Ovary (tissue), 7 donors: ENCODE measurements at regions not wholly inside any gene's neighbourhood (a gene's known extent, or its start where the extent isn't known, plus 50 kb on each side); places are given as distances from the start of the nearest gene placed in this dataset.

ENCODE experiments used
- DNase-seq, 5 donors: peaks; one replicate each; pipeline ENCODE4 v3.0.0-alpha.2; 2019 to 2020
- H3K27ac ChIP-seq, 2 donors: fragments of 200-600 bp; one replicate each; pipeline versions ENCODE4 v1.5.1 to v1.8.0; 2019 to 2022
- H3K27me3 ChIP-seq: fragments of 200-600 bp; one replicate; pipeline ENCODE4 v1.8.0; 2022
- H3K36me3 ChIP-seq: fragments of 200-600 bp; sonication (generic); one replicate; pipeline ENCODE4 v1.5.1; 2019
- H3K4me1 ChIP-seq: one replicate; pipeline ENCODE4 v1.8.1; 2013; ENCODE audit warnings: mild to moderate bottlenecking, moderate library complexity; ENCODE audit not compliant: insufficient read depth
- H3K4me3 ChIP-seq: fragments of 200-600 bp; sonication (generic); one replicate; pipeline ENCODE4 v1.5.1; 2017
- H3K9me3 ChIP-seq, 2 donors: fragments of 200-600 bp in 1 of 2; sonication (generic) in 1 of 2; one replicate each; pipeline versions ENCODE4 v1.5.1 to v1.8.1; 2013 to 2019; ENCODE audit warnings: mild to moderate bottlenecking in 1 of 2, moderate library complexity in 1 of 2
- EP300 ChIP-seq: sonication (generic); formaldehyde crosslinking; IDR thresholded peaks from one replicate; pipeline ENCODE4 v1.6.1; 2017; ENCODE audit warnings: antibody characterized with exemption
- POLR2A ChIP-seq: fragments of 450-650 bp; IDR thresholded peaks from one replicate; pipeline ENCODE4 v1.6.1; 2017; ENCODE audit warnings: antibody characterized with exemption, mild to moderate bottlenecking, moderate library complexity
- WGBS, 3 donors: extraction: QIAGEN DNeasy Blood & Tissue Kit in 1 of 3; methylation state at CpG; one replicate each; pipeline versions ENCODE4 v1.1.5 to v1.1.7; 2013 to 2017; 5-methylcytosine and 5-hydroxymethylcytosine counted together
- intact Hi-C, 4 donors: fragments of 100-400 bp; cut with DNase I; formaldehyde crosslinking; loops; one replicate each; pipeline versions ENCODE4 v1.11.0 to v1.15.1; 2022 to 2023
- TF ChIP-seq, protein P1 (sequence below), 3 donors: fragments of 450-650 bp in 2 of 3; fragments of 200-600 bp in 1 of 3; IDR thresholded peaks; one replicate each; pipeline versions ENCODE4 v1.5.1 to v1.8.0; 2016 to 2022; ENCODE audit warnings: antibody characterized with exemption in 3 of 3, mild to moderate bottlenecking in 1 of 3
- donor health status: DM: no; HTN: no; CAD: no; lungs with moderate emphysema.
- donor health status: DM: no; HTN: no; CAD: no.
- donor health status: Bipolar disorder and iron deficiency.
- donor health status: DM: no; HTN: no; CAD: no.
- donor health status: DM: yes; HTN: yes; CAD: no.

- H3K4me1 ChIP-seq = no peaks in the 10 kb centered on the region
Observed at GRCh38 chr5:17947029-17947428, 312.8 kb downstream of the TAF11L14 start.

GRCh38 chr5:17951392-17952169 is 317.3 kb downstream of the TAF11L14 start:
- WGBS, 3 donors = 72 to 82% (median 72%) methylated on average over 9 of the region's 9 CpGs
- Histone ChIP-seq H3K4me3 (no peak overlapping the region), H3K27ac (no peak overlapping the region), H3K4me1 (no peaks in the 10 kb centered on the region), H3K36me3 (no peaks in the 10 kb centered on the region), H3K9me3 (no peaks in the 10 kb centered on the region), H3K27me3 (no peaks in the 10 kb centered on the region)
- intact Hi-C loops = no loop called here
- TF ChIP-seq POLR2A (no peak), EP300 (no peak)
- TF ChIP-seq, protein P1, sequence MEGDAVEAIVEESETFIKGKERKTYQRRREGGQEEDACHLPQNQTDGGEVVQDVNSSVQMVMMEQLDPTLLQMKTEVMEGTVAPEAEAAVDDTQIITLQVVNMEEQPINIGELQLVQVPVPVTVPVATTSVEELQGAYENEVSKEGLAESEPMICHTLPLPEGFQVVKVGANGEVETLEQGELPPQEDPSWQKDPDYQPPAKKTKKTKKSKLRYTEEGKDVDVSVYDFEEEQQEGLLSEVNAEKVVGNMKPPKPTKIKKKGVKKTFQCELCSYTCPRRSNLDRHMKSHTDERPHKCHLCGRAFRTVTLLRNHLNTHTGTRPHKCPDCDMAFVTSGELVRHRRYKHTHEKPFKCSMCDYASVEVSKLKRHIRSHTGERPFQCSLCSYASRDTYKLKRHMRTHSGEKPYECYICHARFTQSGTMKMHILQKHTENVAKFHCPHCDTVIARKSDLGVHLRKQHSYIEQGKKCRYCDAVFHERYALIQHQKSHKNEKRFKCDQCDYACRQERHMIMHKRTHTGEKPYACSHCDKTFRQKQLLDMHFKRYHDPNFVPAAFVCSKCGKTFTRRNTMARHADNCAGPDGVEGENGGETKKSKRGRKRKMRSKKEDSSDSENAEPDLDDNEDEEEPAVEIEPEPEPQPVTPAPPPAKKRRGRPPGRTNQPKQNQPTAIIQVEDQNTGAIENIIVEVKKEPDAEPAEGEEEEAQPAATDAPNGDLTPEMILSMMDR (IDR thresholded peaks at IDR 0.05) = no peak
- DNase-seq = no peak

More at GRCh38 chr5:17947029-17947428, 312.8 kb downstream of the TAF11L14 start:
- no peaks in the 10 kb centered on the region for H3K27me3 ChIP-seq
- H3K27ac ChIP-seq = no peak overlapping the region
- no peak for TF ChIP-seq POLR2A
- TF ChIP-seq EP300 = no peak
- TF ChIP-seq, protein P1 (IDR thresholded peaks at IDR 0.05) = no peak
- DNase-seq = no peak
- intact Hi-C loops = no loop called here
- no peaks in the 10 kb centered on the region for H3K9me3 ChIP-seq
- H3K4me3 ChIP-seq = no peak overlapping the region
- 56 to 74% (median 71%) methylated on average over 1 of the region's 1 CpG for WGBS, 3 donors
- H3K36me3 ChIP-seq = no peaks in the 10 kb centered on the region

DNA sequence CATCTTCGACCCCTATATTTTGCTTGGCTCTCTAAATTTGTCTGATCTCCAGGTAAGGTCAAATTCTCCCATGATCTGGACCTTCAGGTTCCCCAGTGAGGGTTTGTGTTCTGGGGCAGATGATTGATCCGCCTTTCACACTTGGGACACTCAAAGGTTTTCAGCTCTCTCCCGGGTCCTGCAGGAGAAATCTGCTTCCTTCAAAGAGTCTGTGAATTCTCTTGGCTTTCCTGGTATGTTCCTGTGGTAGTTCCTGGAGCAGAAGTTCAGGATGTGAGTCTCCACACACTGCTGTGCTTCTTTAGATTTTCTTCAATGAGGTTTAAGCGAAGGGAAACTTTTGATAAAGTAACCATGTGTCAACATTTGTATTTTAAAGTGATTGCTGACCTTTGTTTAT is 318.0 kb downstream of the TAF11L14 start:
- no peaks in the 10 kb centered on the region for H3K27me3 ChIP-seq
- WGBS, 3 donors = 75 to 84% (median 83%) methylated on average over 4 of the region's 4 CpGs
- no peak for DNase-seq
- no peaks in the 10 kb centered on the region for H3K4me1 ChIP-seq
- no peak overlapping the region for H3K27ac ChIP-seq
- TF ChIP-seq, protein P1 (IDR thresholded peaks at IDR 0.05) = no peak
- TF ChIP-seq EP300 = no peak
- no peak for TF ChIP-seq POLR2A
- H3K36me3 ChIP-seq = no peaks in the 10 kb centered on the region
- intact Hi-C loops = no loop called here
- H3K9me3 ChIP-seq = no peaks in the 10 kb centered on the region
- no peak overlapping the region for H3K4me3 ChIP-seq

GRCh38 chr5:17964067-17964466 is 329.8 kb downstream of the TAF11L14 start:
- 64 to 77% (median 69%) methylated on average over 2 of the region's 2 CpGs for WGBS, 3 donors

More at GRCh38 chr5:17964067-17964466, 329.8 kb downstream of the TAF11L14 start:
- Histone ChIP-seq H3K27ac (no peak overlapping the region), H3K4me3 (no peak overlapping the region), H3K27me3 (no peaks in the 10 kb centered on the region), H3K36me3 (no peaks in the 10 kb centered on the region), H3K9me3 (no peaks in the 10 kb centered on the region), H3K4me1 (no peaks in the 10 kb centered on the region)
- TF ChIP-seq POLR2A (no peak), EP300 (no peak)
- TF ChIP-seq, protein P1 (IDR thresholded peaks at IDR 0.05) = no peak
- intact Hi-C loops = no loop called here
- DNase-seq = no peak
